ENCODE measurements at regions not wholly inside any gene's neighbourhood (a gene's known extent, or its start where the extent isn't known, plus 50 kb on each side); places are given as distances from the start of the nearest gene placed in this dataset.

DNA sequence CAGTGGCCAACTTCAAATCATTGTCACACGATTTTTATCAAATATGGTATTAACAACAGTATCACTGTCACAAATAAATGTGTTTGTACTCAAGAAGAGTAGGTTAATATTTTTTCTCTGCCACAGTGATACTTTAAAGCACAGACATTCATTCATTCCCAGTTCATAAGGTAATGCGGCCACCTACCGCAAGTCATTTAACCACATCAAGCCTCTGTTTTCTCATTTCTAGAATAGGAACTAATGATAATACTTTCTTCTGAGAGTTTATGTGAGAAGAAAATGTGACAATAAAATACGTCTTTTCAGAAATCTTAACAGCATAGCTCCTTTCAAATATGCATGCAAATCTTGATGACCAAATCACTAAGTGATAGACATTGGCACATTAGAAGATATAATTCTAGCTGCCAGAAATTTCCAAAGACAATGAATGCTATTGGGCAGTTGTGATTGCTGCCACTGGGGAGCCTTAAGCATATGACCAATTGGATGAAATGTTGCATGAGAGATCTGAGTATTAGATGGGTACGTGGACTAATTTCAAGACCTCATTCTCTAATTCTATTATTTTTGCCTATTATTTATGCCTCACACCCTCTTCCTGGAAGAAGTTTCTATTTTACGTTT lies 430.9 kb downstream of the PID1 start:
- H3K27me3 Mint-ChIP-seq (ENCODE audit: unreplicated experiment): no peaks in the 10 kb centered on the region
- no peak overlapping the region for H3K27ac Mint-ChIP-seq (ENCODE audit: unreplicated experiment)
- H3K36me3 Mint-ChIP-seq (ENCODE audit: unreplicated experiment): no peaks in the 10 kb centered on the region
- peaks cover 29% of the 10 kb centered on the region for H3K9me3 Mint-ChIP-seq (ENCODE audit: unreplicated experiment)
- DNase-seq (ENCODE audit: extremely low spot score, unreplicated experiment): no peak
- no peak overlapping the region for H3K4me3 Mint-ChIP-seq (ENCODE audit: unreplicated experiment)
- H3K4me1 Mint-ChIP-seq (ENCODE audit: unreplicated experiment): no peaks in the 10 kb centered on the region
- TF ChIP-seq, protein P1, sequence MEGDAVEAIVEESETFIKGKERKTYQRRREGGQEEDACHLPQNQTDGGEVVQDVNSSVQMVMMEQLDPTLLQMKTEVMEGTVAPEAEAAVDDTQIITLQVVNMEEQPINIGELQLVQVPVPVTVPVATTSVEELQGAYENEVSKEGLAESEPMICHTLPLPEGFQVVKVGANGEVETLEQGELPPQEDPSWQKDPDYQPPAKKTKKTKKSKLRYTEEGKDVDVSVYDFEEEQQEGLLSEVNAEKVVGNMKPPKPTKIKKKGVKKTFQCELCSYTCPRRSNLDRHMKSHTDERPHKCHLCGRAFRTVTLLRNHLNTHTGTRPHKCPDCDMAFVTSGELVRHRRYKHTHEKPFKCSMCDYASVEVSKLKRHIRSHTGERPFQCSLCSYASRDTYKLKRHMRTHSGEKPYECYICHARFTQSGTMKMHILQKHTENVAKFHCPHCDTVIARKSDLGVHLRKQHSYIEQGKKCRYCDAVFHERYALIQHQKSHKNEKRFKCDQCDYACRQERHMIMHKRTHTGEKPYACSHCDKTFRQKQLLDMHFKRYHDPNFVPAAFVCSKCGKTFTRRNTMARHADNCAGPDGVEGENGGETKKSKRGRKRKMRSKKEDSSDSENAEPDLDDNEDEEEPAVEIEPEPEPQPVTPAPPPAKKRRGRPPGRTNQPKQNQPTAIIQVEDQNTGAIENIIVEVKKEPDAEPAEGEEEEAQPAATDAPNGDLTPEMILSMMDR (IDR thresholded peaks at IDR 0.05): no peak

DNA sequence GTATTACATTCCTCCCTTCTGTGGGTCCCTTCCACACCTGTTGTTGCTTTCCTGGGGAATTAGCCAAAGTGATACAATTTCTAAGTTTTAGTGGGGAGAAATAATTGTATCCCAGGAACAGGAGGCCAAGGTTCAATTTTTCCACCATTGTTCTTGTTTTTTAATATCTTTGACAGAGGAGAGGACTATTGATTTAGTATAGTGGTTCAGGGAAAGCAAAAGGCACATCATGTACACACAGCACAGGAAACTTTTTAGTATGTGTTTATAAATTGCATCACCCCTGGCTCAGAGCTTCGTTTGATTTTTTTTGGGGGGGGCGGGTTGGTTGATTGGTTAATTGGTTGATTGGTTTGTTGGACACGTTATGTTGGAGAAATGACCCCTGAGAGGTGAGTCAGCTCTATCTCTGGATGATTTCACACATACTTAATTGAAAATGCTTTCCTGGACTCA lies 431.6 kb downstream of the PID1 start:
- Mint-ChIP-seq H3K36me3 (ENCODE audit: unreplicated experiment) (no peaks in the 10 kb centered on the region), H3K9me3 (ENCODE audit: unreplicated experiment) (peaks cover 29% of the 10 kb centered on the region), H3K27me3 (ENCODE audit: unreplicated experiment) (no peaks in the 10 kb centered on the region), H3K4me3 (ENCODE audit: unreplicated experiment) (no peak overlapping the region), H3K27ac (ENCODE audit: unreplicated experiment) (no peak overlapping the region), H3K4me1 (ENCODE audit: unreplicated experiment) (no peaks in the 10 kb centered on the region)
- DNase-seq (ENCODE audit: extremely low spot score, unreplicated experiment): no peak
- TF ChIP-seq, protein P1 (IDR thresholded peaks at IDR 0.05): no peak

DNA sequence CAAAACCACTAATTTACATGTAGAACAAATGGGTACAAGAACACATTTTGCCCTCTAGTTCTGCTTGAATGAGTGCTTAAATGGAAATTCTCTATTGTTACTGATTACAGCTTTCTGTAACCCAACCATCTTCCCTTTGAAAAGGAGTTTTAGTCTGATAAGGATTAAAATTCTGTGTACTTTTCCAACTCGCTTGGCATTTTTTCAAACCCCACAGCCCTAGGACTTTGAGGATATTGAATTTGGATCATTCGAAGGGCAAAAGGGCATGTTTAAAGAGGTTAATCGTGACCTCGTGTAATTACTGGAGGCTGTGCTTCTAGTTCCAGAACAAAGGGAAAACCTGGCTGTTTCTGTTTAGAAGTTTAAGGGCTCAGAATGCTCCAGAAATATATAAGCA lies 432.3 kb downstream of the PID1 start:
- Mint-ChIP-seq H3K27ac (ENCODE audit: unreplicated experiment) (no peak overlapping the region), H3K9me3 (ENCODE audit: unreplicated experiment) (peaks cover 29% of the 10 kb centered on the region), H3K4me1 (ENCODE audit: unreplicated experiment) (no peaks in the 10 kb centered on the region), H3K36me3 (ENCODE audit: unreplicated experiment) (no peaks in the 10 kb centered on the region), H3K4me3 (ENCODE audit: unreplicated experiment) (no peak overlapping the region), H3K27me3 (ENCODE audit: unreplicated experiment) (no peaks in the 10 kb centered on the region)
- DNase-seq (ENCODE audit: extremely low spot score, unreplicated experiment): no peak
- TF ChIP-seq, protein P1 (IDR thresholded peaks at IDR 0.05): no peak

DNA sequence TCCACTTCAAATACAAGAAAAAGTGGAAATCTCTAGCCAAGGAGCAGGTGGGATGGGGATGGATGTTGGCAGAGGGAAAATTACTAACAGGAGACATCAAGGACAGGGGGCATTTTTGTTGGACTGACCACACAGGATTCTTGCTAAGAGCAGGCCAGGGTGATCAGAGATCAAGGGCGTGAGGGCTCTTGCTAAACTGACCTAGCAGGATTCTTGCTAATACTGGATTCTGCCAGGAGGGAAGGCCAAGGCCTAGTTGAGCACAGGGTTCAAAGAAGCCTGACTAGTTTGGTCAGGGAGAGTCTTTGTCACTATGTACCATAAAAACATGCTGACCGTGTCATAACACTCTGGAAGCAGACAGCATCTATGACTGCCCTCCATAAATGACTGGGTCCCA lies 442.7 kb downstream of the PID1 start:
- no peak overlapping the region for H3K27ac Mint-ChIP-seq (ENCODE audit: unreplicated experiment)
- H3K27me3 Mint-ChIP-seq (ENCODE audit: unreplicated experiment): no peaks in the 10 kb centered on the region
- DNase-seq (ENCODE audit: extremely low spot score, unreplicated experiment): no peak
- H3K4me1 Mint-ChIP-seq (ENCODE audit: unreplicated experiment): no peaks in the 10 kb centered on the region
- H3K4me3 Mint-ChIP-seq (ENCODE audit: unreplicated experiment): no peak overlapping the region
- TF ChIP-seq, protein P1 (IDR thresholded peaks at IDR 0.05): no peak
- H3K9me3 Mint-ChIP-seq (ENCODE audit: unreplicated experiment): peaks cover 19% of the 10 kb centered on the region
- H3K36me3 Mint-ChIP-seq (ENCODE audit: unreplicated experiment): no peaks in the 10 kb centered on the region

DNA sequence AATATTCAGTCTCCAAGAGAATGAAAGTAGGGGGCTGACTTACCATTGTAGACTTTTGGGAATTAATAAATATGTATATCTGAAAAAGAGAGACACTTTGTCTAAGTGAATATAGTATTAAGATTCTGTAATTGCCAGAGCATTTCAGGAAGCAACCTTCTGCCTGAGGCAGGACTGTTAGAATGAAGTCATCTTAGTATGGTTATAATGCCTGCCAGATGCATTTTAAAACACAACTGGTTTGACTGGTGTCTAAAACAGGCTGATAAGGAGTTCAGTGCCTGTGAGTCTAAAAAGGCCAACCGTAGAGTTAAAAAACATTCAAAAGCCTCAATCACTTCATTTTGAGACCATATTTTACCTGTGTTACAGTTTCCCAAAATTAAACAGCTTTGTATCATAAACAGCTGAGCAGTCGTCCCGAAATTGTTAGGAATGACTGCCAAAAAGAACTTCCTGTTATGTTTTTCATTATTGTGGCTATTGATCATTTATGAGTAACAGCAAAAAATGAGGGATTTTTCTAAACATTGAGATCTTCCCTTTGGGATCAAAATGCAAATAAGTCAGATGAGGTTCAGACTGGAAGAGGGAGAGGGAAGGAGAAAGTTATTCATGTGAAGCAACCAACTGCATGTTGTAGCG lies 443.9 kb downstream of the PID1 start:
- no peaks in the 10 kb centered on the region for H3K27me3 Mint-ChIP-seq (ENCODE audit: unreplicated experiment)
- H3K4me1 Mint-ChIP-seq (ENCODE audit: unreplicated experiment): no peaks in the 10 kb centered on the region
- TF ChIP-seq, protein P1 (IDR thresholded peaks at IDR 0.05): no peak
- no peak overlapping the region for H3K27ac Mint-ChIP-seq (ENCODE audit: unreplicated experiment)
- H3K36me3 Mint-ChIP-seq (ENCODE audit: unreplicated experiment): no peaks in the 10 kb centered on the region
- no peak for DNase-seq (ENCODE audit: extremely low spot score, unreplicated experiment)
- peaks cover 23% of the 10 kb centered on the region for H3K9me3 Mint-ChIP-seq (ENCODE audit: unreplicated experiment)
- H3K4me3 Mint-ChIP-seq (ENCODE audit: unreplicated experiment): no peak overlapping the region

Measured in osteocyte (in vitro differentiated cells).